RWPE2 (cell line): ENCODE measurements at regions not wholly inside any gene's neighbourhood (a gene's known extent, or its start where the extent isn't known, plus 50 kb on each side); places are given as distances from the start of the nearest gene placed in this dataset.

Experiments
- ATAC-seq: fragments of 200-7000 bp; cut with Tn5 transposase; 3 replicates; pipeline ENCODE4 v1.9.1; 2021; ENCODE audit warnings: low read depth
- DNase-seq: peaks from one replicate; pipeline ENCODE4 v3.0.0-alpha.2; 2020; ENCODE audit warnings: low spot score
- H3K27ac ChIP-seq: fragments of 450-650 bp; 2 replicates; pipeline ENCODE4 v1.5.1; 2017; ENCODE audit warnings: mild to moderate bottlenecking; ENCODE audit not compliant: poor library complexity, severe bottlenecking
- H3K27me3 ChIP-seq: fragments of 250-450 bp; sonication (Bioruptor Pico); 2 replicates; pipeline ENCODE4 v1.5.1; 2021; ENCODE audit warnings: mild to moderate bottlenecking, moderate library complexity; ENCODE audit not compliant: insufficient read depth, poor library complexity, severe bottlenecking
- H3K36me3 ChIP-seq: fragments of 250-450 bp; sonication (Bioruptor Pico); 2 replicates; pipeline ENCODE4 v1.5.1; 2020; ENCODE audit warnings: low read depth, mild to moderate bottlenecking, moderate library complexity
- H3K4me1 ChIP-seq: fragments of 250-450 bp; sonication (Bioruptor Pico); 2 replicates; pipeline ENCODE4 v1.5.1; 2021; ENCODE audit warnings: mild to moderate bottlenecking, moderate library complexity; ENCODE audit not compliant: insufficient read depth, poor library complexity, severe bottlenecking
- H3K4me3 ChIP-seq: fragments of 250-450 bp; sonication (Bioruptor Pico); 2 replicates; pipeline ENCODE4 v1.5.1; 2021; ENCODE audit warnings: mild to moderate bottlenecking, moderate library complexity; ENCODE audit not compliant: severe bottlenecking
- H3K9me3 ChIP-seq: fragments of 250-450 bp; sonication (Bioruptor Pico); 2 replicates; pipeline ENCODE4 v1.5.1; 2021; ENCODE audit warnings: mild to moderate bottlenecking, moderate library complexity; ENCODE audit not compliant: severe bottlenecking
- CTCF ChIP-seq: fragments of 450-650 bp; IDR thresholded peaks from one replicate; pipeline ENCODE4 v1.5.1; 2017; ENCODE audit warnings: mild to moderate bottlenecking, moderate library complexity; ENCODE audit not compliant: poor library complexity, severe bottlenecking

GRCh38 chr20:4418141-4418540 lies 169.1 kb upstream of the ADRA1D start:
- ATAC-seq (no peak), DNase-seq (no peak)
- no peaks in the 10 kb centered on the region for H3K27me3 ChIP-seq
- no peak overlapping the region for H3K27ac ChIP-seq
- H3K9me3 ChIP-seq: no peaks in the 10 kb centered on the region
- no peak for TF ChIP-seq CTCF
- no peaks in the 10 kb centered on the region for H3K4me1 ChIP-seq
- no peaks in the 10 kb centered on the region for H3K36me3 ChIP-seq
- H3K4me3 ChIP-seq: no peak overlapping the region

- H3K4me1 ChIP-seq: no peaks in the 10 kb centered on the region
- H3K9me3 ChIP-seq: no peaks in the 10 kb centered on the region
- no peak for TF ChIP-seq CTCF
- no peak overlapping the region for H3K27ac ChIP-seq
- DNase-seq: no peak
- no peak overlapping the region for H3K4me3 ChIP-seq
- ATAC-seq: no peak
- no peaks in the 10 kb centered on the region for H3K36me3 ChIP-seq
- H3K27me3 ChIP-seq: no peaks in the 10 kb centered on the region
Observed at GRCh38 chr20:4415281-4415680, 166.2 kb upstream of the ADRA1D start.

- H3K27me3 ChIP-seq: no peaks in the 10 kb centered on the region
- no peaks in the 10 kb centered on the region for H3K36me3 ChIP-seq
- DNase-seq: no peak
- no peaks in the 10 kb centered on the region for H3K9me3 ChIP-seq
- no peaks in the 10 kb centered on the region for H3K4me1 ChIP-seq
- no peak for ATAC-seq
- H3K4me3 ChIP-seq: no peak overlapping the region
- TF ChIP-seq CTCF: no peak
- no peak overlapping the region for H3K27ac ChIP-seq
Observed at GRCh38 chr20:4413314-4414049, 164.4 kb upstream of the ADRA1D start.

GRCh38 chr20:4412216-4412615 lies 163.1 kb upstream of the ADRA1D start:
- Histone ChIP-seq H3K27ac (no peak overlapping the region), H3K4me3 (no peak overlapping the region), H3K9me3 (no peaks in the 10 kb centered on the region), H3K27me3 (no peaks in the 10 kb centered on the region), H3K4me1 (no peaks in the 10 kb centered on the region), H3K36me3 (no peaks in the 10 kb centered on the region)
- ATAC-seq (no peak), DNase-seq (no peak)
- TF ChIP-seq CTCF: no peak

- no peaks in the 10 kb centered on the region for H3K27me3 ChIP-seq
- no peak overlapping the region for H3K4me3 ChIP-seq
- TF ChIP-seq CTCF: no peak
- no peak for DNase-seq
- H3K27ac ChIP-seq: no peak overlapping the region
- no peak for ATAC-seq
- H3K4me1 ChIP-seq: peaks cover 3% of the 10 kb centered on the region
- no peaks in the 10 kb centered on the region for H3K9me3 ChIP-seq
- H3K36me3 ChIP-seq: no peaks in the 10 kb centered on the region
Observed at GRCh38 chr20:4411744-4412143, 162.7 kb upstream of the ADRA1D start.
